ENCODE measurements at regions not wholly inside any gene's neighbourhood (a gene's known extent, or its start where the extent isn't known, plus 50 kb on each side); places are given as distances from the start of the nearest gene placed in this dataset.

DNA sequence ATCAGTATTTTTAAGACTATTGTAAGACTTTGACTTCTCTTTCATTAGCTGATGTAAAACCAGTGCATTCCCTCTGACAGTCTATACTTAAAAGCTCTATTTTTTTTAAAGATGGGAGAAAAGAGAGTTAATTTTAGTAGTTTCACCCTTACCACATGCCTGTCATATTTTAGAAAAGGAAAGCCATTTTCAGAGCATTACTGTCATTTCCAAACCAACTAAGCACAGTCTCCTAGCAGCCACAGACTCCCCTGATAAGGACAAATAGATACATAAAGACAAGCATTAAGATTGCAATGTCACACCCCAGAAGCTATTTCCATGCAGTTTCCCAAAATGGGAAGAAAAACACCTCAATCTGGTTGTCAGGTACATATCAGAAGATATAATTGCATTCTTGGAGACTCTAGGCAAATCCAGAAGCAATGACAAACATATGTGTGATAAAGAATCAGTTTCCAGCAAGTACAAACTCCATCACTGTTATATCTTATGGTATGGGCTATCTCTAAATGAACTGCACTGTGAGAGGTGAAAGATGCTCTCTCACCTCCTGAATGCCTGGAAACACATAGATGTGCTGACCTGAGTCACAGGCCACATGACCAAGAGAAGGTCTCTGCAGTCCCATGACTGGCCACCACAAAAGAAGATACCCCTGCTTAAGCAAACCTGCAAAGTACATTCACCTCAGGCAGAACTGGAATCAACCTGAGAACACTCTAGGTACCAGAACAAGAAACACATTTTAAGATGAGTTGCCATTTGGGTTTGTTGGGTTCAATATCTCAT lies 303.3 kb downstream of the POU4F1 start:
- H3K4me3 ChIP-seq (ENCODE audit: low read depth, low read length) = no peak overlapping the region
- no peak for TF ChIP-seq CTCF (IDR thresholded peaks at IDR 0.05; ENCODE audit: insufficient read depth, low read depth, low read length)
- no peak for DNase-seq (ENCODE audit: low read depth)

DNA sequence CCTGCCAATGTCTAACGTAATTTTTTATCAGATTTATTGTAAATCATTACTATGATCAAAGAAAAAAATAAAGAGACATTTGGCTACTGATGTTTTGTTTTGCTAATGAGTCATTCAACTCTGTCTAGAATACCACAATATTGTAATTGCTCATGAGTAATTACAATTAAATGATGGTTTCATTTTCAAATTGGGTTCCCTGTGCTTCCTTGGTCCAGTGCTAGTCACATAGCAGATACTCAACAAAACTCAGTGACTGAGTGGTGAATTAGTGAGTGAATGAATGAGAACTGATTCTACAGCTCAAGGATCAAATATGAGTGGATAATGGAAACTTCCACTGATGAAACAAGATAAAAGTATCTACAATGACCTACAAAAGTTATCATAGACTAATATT lies 304.7 kb downstream of the POU4F1 start:
- H3K4me3 ChIP-seq (ENCODE audit: low read depth, low read length) = no peak overlapping the region
- no peak for DNase-seq (ENCODE audit: low read depth)
- TF ChIP-seq CTCF (IDR thresholded peaks at IDR 0.05; ENCODE audit: insufficient read depth, low read depth, low read length) = no peak

DNA sequence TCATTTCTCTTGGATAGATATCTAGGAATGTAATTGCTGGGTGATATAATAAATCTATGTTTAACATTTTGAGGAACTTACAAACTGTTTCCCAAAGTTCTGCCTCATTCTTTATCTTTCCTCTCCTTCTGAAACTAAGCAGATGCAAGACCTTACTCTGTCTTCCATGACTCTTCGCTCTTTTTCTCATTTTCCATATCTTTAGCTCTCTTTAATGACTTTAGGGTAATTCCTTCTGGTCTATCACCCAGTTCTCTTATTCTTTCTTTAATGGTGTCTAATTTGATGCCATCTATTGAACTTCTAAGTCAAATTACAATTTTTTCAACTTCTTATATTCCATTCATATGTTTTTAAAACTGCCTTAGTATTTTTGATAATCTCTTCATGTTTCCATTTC lies 316.6 kb downstream of the POU4F1 start:
- no peak for TF ChIP-seq CTCF (IDR thresholded peaks at IDR 0.05; ENCODE audit: insufficient read depth, low read depth, low read length)
- H3K4me3 ChIP-seq (ENCODE audit: low read depth, low read length) = no peak overlapping the region
- no peak for DNase-seq (ENCODE audit: low read depth)

- DNase-seq (ENCODE audit: low read depth) = no peak
Measured at GRCh38 chr13:78265098-78265497, 338.3 kb downstream of the POU4F1 start.

DNA sequence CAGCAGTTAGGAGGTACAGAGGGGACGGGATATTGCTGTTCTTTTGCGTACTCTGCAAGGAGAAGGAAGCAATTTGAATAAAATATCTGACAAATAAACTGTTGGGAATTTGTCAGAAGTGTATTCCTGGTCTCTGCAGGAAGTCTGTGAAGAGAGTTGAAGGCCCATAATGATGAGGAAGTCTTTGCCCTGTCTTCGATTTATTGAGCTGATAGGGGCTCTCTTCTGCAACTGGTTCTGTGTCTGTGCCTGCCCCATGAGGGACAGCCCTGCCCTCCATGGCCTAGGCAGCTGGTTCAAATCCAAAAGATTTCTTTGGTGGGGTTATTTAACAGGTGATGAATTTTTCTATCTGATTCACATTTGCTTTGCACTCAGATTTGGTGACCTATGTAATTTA lies 339.7 kb upstream of the EDNRB start:
- no peak for DNase-seq (ENCODE audit: low read depth)
- no peak for TF ChIP-seq CTCF (IDR thresholded peaks at IDR 0.05; ENCODE audit: insufficient read depth, low read depth, low read length)
- no peak overlapping the region for H3K4me3 ChIP-seq (ENCODE audit: low read depth, low read length)

More at GRCh38 chr13:78265098-78265497, 338.3 kb downstream of the POU4F1 start:
- no peak overlapping the region for H3K4me3 ChIP-seq (ENCODE audit: low read depth, low read length)
- TF ChIP-seq CTCF (IDR thresholded peaks at IDR 0.05; ENCODE audit: insufficient read depth, low read depth, low read length) = no peak

DNA sequence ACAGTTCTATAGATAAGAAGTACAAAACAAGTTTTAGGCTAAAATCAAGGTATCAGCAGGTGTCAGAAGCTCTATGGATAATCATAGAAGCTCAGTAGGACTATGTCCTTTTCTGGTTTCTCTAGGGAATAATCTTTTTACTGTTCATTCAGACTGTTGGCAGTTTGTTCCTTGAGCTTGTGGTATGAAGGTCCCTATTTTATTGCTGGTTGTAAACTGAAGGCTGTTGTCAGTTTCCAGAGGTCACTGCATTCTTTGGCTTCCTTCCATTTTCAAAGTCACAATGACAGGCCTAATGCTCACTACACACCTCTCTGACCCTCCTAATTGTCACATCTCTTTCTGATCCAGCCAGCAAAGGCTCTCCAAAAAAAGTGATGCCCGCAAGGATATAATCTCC lies 337.9 kb upstream of the EDNRB start:
- TF ChIP-seq CTCF (IDR thresholded peaks at IDR 0.05; ENCODE audit: insufficient read depth, low read depth, low read length) = no peak
- no peak for DNase-seq (ENCODE audit: low read depth)
- no peak overlapping the region for H3K4me3 ChIP-seq (ENCODE audit: low read depth, low read length)

GRCh38 chr13:78254113-78254512 lies 335.5 kb upstream of the EDNRB start:
- no peak for DNase-seq (ENCODE audit: low read depth)
- TF ChIP-seq CTCF (IDR thresholded peaks at IDR 0.05; ENCODE audit: insufficient read depth, low read depth, low read length) = no peak
- no peak overlapping the region for H3K4me3 ChIP-seq (ENCODE audit: low read depth, low read length)

Data from fibroblast of villous mesenchyme (primary cell).